ENCODE measurements at regions not wholly inside any gene's neighbourhood (a gene's known extent, or its start where the extent isn't known, plus 50 kb on each side); places are given as distances from the start of the nearest gene placed in this dataset.
"Not testable (repeated sequence)": the region's sequence is repeated elsewhere in the genome, so short reads cannot be mapped to it uniquely, and the experiment has no call there.

DNA sequence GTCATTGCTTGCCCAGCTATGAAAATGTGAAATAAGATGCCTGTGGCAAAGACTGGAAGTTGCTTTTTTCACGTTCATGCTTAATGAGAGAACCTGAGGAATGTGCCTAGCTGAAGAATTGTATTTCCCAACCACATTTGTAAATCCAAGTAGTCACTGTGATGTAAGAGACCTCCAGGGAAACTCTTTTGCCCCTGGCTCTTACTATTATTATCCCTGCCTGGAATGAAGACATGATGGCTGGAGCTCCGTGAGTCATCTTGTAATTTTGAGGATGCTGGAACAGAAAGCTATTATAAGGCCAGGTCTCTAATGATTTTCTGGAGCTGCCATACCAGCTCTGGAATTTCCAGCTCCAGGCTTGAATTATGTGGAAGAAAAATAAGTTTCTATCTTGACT is 894.3 kb downstream of the DIAPH3 start:
- DNase-seq, result no peak

DNA sequence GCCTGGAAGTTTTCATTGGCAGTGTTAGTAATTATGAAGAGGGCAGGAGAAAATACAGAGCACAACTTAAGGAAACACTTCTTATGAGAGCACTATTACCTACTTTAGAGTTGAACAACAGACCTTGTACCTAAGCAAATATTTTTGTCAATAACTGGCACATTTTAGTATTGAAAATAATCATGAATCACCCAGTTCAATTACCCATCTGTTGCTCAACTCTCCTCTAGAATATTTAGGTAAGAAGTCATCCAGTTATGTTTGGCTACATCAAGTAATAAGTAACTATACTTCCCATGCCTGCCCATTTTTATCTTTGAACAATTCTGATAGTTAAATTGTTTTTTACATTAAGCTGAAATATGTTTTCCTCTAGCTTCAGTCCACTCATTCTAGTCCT is 893.4 kb downstream of the DIAPH3 start:
- DNase-seq, result no peak

DNA sequence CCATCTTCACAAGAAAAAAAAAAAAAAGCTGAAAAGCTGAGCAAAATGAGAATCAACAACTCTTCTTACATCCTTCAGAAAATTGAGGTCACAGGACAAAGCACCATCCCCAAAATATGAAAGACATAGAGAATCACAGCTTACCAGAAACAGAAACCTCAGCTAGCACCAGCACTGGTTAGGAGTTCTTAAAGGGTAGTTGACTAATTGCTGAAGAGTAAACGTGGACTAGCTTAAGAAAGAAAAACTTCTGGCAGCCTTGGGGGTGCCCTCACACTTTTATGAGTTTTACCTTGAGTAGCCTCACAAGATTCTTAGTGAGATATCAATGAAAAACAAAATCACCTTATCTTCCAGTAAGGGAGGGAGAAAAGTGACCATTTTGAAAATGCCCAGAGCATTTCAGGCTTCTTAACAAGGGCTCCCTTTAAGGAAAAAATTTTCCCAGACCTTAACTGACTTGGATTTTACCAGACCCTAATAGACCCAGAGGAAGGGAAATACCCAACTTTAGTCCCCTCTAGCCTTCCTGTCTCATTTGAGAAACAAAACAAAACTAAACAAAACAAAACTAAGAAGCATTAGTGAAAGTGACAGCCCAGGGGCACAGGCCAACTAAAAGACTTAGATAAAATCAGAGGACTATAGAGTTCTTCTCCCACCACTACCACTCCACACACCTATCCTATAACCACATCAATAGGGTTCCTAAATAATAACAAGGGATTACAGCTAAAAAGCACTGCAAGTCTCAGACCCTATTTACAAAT is 888.6 kb downstream of the DIAPH3 start:
- DNase-seq, result no peak

DNA sequence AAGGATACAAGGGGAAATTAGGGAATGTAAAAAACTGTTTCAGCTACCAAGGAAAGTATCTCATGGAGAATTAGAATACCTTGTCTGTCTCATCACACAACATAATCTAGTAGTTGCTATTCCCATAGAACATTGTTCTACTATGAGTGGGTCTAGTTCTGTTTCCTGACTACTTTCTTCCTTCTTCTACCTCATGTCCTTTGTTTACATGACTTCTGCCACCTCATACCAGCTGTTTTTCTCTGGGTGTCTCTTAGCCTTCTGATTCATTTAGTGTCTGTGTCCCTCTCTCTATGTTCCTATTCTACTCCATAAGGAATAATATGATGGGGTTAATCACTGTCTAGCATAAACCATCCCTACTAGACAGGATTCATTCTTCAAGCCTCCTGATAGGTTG is 887.3 kb downstream of the DIAPH3 start:
- DNase-seq, result no peak

DNA sequence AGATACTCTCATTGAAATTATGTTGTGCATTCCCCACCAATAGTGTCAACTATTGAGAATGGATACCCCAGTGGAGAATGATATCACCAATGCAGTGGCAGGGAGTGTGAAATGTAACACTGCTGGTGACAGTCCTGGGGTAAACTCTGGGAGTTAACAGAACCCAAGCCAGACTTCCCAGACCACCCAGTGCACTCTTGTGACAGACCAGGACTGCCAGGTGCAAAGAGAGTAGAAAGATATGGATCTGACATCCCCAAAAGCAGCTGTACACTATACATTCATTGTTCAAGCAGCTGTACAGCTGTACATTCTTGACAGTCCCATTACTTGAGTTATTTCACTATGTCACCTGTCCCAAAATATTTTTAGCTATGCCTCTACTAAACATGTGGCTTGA is 886.6 kb downstream of the DIAPH3 start:
- no peak for DNase-seq

DNA sequence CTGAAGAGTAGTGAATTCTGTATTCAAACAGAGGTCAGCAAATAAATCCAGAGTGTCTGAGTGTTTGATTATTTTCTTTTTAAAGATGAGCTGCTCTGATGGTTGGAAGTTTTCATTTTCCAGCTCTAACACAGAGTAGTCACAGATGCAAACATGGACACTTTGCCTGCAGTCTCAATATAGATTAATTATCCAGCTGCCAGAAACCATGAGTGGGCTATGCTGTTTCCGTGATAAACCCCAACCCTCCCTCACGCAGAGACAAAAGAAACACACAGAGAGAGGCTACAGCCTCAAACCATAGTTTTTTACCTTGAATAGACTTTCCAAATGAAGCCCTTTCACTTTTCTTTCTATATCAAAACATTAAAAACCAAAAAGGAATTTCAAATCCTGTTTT is 884.7 kb downstream of the DIAPH3 start:
- no peak for DNase-seq

DNA sequence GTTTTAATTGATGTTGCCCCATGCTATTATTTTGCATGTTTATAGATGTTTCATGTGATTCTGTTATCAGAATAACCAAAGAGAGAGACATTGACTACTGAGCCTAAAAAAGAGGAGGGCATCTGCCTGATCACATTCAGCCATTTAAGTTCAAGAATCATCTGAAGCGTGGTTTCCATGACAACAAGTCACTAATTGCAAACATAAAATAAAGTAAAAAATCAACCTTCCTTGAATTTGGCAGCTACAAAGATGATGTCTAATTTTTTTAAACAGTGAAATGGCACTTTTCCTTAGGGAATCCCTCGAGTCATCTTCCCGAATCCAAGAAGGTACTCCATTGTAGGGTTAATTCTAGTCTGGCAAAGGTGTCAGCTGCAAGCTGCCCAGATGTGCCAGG is 884.2 kb downstream of the DIAPH3 start:
- no peak for DNase-seq

DNA sequence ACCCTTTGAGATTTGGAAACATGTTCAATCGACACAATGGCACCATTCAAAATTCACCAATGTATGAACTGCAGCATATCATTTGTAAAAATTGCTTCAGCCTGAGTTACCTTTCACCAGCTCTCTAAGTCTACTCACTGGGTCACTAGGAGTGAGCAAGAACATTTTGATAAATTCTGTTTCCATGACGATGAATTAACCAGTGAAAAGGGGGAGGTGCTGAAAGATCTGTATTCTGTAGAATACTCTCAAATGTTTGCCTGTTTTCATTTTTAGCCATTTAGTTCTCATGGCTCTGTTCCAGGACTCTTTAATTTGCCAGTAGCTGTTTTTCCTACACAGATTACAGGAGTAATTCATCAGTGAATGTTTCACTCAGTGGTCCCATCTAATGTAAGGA is 883.4 kb downstream of the DIAPH3 start:
- no peak for DNase-seq

DNA sequence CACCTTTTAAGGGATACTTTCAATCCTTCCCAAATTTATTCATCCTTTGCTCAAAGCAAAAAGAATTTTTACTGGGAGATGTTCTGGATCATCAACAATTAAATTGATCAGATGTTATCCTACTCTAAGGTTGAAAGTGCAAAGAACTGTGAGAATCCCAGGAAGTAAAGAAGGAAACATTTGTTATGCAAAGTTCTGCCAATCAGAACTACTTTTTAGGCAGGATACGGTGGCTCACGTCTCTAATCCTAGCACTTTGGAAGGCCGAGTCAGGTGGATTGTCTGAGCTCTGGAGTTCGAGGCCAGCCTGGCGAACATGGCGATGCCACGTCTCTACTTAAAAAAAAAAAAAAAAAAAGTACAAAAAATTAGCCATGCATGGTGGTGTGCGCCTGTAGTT is 882.3 kb downstream of the DIAPH3 start:
- DNase-seq, result no peak

DNA sequence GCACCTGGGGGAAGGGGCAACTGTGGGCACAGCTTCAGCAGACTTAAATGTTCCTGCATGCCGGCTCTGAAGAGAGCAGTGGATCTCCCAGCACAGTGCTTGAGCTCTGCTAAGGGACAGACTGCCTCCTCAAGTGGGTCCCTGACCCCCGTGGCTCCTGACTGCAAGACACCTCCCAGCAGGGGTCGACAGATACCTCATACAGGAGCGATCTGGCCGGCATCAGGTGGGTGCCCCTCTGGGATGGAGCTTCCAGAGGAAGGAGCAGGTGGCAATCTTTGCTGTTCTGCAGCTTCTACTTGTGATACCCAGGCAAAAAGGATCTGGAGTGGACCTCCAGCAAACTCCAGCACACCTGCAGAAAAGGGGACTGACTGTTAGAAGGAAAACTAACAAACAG is 871.5 kb downstream of the DIAPH3 start:
- not testable (repeated sequence) for DNase-seq

DNA sequence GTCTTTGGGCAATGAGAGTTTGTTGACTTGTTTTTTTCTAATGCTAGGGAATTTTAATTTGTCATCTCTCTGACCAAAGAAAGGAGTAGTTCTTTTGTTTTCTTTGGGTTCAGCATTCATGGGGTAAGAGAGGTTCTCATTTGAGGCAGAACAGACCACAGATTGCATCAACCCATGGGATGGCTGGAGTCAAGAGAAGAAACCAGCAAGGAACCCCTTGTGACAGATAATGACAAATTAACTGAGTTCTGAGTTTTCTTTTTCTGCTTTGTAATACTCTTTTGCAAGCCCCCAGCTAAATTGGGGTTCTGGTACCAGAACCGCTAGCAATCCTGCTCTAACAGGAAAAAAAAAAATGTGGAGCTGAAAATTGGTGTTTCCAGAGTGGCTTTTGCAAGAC is 864.1 kb downstream of the DIAPH3 start:
- DNase-seq, result no peak

DNA sequence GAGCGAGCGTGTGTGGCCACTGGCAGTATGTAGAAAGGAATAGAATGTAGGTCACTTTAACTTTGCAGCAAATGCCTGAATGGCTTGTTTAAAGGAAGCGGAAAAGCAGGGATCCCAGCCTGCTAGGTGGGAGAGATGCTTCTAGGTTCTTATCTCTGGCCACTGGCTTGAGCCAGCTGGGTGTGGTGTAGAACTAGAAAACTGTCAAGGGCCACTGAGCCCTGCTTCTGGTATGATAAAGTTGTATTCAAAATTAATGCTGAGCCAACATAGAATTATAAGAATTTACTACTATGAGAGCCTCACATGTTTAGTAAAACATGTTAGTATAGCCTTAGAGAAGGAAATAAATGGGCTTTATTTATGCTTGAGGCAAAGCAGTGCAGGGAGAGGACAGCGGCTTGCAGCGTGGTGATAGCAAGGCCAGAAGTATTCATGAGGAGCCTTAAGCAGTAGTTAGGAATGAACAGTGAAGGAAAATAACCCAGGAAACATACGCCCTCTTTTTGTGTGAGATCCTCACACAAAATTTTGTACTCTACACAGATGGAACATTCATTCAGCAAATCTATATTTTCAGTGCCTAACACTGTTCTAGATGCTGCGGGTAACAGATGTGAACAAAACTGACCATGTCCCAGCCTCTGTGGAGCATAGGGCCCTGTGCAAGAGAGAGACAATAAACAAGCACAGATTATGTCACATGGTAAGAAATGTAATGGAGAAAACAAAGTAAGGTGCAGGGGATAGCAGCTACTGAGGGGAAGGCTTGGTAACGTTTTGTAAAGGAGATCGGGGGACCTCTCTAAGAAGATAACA is 863.2 kb downstream of the DIAPH3 start:
- no peak for DNase-seq

DNA sequence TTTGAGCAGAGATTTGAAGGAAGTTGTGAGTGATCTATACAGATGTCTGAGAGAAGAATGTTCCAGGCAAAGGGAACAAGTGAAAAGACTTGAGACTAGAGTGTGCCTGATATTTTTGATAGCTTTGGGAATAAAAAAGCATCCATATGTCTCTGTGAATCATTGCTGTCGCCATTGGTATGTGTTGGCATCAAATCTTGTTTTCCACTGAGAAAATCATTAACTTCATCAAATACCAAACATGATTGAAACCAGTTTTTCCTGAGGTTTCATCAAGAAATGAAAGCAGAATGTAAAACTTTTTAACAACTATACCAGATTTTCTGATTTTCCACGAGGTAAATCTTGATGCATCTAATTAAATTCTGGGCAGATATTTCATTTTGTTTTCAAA is 862.6 kb downstream of the DIAPH3 start:
- DNase-seq, result no peak

DNA sequence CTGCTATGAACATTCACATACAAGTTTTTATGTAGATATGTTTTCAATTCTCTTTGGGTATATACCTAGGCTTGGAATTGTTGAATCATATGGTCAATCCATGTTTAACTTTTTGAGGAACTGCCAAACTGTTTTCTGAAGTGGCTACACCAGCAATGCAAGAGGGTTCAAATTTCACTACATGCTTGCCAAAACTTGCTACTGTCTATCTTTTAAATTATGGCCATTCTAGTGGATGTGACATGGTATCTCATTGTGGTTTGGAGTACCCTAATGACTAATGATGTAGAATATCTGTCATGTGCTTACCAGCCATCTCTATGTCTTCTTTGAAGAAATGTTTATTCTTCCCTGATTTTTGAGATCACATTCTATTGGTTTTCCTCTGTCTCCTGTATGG is 860.3 kb downstream of the DIAPH3 start:
- peak in 1 of 2 experiments; percentile 1 for DNase-seq

DNA sequence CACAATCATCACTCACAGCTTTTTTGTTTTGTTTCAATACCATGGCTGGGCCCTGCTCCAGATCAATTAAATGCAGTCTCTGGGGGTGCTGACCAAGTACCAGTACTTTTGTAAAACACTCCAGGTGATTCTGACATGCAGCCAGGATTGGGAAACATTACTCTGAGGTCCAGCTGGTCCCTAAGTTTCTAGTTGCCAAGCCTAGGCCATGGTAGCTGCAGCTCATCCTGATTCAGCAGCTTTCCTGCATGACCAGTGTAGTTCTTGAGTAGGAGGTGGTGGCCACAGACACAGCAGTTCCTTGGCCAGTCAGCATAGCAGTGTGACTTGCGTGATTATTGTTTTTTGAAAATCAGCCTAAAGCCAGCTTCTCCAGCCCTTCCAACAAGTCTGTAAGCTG is 859.1 kb downstream of the DIAPH3 start:
- DNase-seq, result no peak

DNA sequence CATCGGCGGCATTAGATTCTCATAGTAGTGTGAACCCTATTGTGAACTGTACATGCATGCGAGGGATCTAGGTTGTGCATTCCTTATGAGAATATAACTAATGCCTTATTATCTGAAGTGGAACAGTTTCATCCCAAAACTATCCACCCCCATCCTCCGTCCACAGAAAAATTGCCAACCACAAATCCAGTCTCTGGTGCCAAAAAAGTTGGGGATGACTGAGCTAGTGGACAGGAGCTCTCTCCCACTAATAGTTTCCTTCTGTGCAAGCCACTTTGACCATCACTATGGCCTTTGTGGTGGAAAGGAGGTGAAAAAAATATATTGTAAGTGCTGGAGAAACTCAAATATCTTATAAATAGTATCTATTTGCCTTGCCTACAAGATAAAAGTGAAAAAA is 857.8 kb downstream of the DIAPH3 start:
- DNase-seq, result no peak

DNA sequence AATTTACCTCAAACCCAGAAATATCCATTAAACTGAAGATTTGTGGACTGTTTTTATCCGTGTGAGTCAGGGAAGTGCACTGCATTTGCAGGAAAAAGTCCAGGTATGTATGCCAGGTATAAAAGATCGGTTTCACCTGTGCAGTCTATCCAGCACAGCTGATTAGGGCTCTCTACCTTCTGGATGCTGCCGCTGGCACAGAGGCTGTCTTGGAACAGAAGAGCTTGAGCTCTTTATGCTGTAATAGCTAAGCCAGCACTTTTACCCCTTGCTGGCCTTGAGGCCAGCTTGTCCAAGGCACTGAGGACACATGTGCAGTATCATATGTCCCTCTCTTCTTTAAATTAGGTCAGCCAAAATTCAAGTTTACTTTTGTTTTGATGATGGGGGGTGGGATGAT is 851.0 kb downstream of the DIAPH3 start:
- no peak for DNase-seq

DNA sequence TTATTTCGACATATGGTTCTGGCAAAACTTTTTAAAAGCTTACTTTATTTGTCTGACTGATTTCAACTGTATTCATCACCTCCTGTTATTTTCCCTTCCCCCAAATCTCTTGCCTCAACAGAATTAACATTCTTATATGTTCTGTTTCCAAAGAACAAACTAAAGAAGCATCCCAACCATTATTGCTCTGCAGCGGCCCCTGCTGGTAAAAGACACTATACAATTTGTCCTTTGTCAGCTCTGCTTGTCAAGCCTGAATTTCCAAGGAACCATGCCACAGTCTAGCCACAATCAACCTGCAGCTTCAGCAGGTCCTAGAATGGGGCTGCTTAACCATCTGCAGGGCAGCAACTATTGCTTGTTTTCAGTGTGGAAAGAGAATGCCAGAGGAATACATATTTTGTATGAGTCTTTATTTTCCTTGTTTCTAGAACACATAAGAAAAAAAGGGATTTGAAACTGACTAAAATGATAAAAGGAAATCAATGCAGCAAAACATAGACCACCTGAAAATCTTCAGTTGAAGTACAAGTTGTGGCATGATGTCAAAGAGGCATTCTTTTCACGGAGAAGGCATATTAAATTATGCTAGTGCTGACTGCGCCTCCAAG is 845.3 kb downstream of the DIAPH3 start:
- DNase-seq, result peak; percentile 18 to 76

DNA sequence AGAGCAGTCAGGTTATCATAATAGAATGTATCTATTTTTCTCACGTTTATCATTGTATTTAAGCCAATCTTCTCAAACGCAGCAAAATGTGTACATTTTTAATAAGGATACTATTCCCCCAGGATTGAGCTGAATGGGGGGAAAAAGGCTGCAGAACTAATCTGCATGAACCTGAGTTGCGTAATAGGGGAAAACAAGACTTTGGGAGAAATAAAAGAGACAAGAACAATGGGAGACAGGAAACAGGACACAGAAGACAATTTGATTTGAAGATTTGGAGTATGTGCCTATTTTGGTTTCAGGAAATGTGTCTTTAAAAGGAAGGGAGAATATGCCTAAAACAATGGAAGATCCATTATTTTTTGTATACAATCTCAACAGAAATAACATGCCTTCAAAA is 844.5 kb downstream of the DIAPH3 start:
- no peak for DNase-seq

DNA sequence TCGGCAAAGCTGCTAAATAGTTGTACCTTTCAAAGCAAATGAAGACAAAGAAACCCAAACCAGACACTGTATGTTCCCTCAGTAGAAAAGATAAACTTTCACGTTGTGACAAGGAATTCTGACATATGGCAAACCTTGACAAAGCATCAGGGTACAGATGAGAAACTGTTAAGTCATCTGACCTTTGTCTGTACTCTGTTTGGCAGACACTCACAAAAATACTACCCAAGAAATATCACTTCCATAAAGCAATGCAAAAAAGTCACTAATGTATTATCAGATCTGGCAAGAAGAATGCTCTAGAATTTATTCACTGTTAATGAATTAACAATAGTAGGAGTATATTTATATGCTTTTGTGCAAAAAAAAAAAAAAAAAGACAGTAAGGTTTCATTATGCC is 843.7 kb downstream of the DIAPH3 start:
- no peak for DNase-seq

DNA sequence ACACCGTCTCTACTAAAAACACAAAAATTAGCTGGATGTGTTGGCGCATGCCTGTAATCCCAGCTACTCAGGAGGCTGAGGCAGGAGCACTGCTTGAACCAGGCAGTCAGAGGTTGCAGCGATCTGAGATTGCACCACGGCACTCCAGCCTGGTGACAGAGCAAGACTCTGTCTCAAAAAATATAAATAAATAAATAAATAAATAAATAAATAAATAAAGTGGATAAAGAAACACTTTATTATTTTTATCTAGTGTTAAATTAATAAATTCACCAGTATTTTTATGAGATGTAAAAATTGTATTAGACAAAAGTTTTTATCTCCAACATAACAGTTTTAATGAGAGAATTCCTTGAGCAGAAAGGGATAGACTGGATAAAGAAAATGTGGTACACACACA is 839.3 kb downstream of the DIAPH3 start:
- not testable (repeated sequence) for DNase-seq

DNA sequence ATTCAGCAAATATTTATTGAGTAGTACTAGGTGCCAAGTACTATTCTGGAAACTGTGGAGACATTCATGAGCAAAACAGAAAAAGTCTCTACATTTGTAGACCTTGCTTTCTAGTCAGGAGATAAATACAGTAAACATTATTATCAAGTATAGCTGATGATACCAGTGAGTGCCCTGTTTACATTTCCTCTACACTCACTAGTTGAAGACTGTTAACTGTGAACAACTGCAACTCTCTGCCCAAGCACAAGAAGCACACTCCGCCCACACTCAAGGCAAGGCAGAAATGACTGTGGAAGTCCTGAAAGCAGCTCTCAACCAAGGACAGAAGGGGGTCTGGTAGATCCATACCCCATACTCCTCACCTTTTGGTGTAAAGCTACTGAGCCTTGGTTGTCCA is 837.0 kb downstream of the DIAPH3 start:
- no peak for DNase-seq

DNA sequence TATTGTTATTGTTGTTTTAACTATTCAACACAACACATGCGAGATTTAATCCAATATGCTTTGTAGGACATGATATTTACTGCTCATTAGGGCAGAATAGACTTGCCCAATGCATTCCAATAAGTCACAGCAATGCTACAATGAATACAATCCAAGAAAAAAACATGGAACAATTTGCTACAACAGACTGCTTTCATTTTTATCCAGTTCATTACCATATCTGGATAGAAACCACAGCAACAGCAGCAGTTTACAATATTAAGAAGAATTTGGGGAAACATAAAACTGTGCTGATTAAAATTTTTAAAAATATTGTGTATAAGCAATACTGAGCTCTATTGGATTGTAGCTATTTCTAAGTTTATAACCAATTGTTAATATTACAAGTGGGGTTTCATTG is 833.0 kb downstream of the DIAPH3 start:
- DNase-seq, result no peak

DNA sequence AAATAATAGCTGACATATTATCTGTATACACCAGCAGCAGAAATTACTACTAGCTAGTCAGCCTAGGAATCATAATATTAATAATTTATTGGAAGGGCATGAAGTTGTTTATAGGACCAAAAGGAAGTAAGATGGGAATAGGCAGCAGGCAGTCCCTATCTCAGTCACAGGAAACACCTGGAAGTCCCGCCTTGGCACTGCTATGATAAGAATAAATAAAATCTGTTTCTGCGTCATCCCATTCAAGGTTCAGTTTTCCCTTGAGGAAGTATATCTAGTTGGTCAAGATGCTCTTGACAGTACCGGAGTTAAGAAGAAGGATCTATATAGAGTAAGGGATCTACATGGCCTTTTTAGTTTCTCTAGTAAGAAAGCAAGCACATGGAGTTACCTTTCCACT is 830.8 kb downstream of the DIAPH3 start:
- DNase-seq, result no peak
